HK-2 (cell line): ENCODE measurements at regions not wholly inside any gene's neighbourhood (a gene's known extent, or its start where the extent isn't known, plus 50 kb on each side); places are given as distances from the start of the nearest gene placed in this dataset.

Experiments
- DNase-seq: peaks from one replicate; pipeline ENCODE4 v3.0.0-alpha.2; 2018; ENCODE audit not compliant: unreplicated experiment

DNA sequence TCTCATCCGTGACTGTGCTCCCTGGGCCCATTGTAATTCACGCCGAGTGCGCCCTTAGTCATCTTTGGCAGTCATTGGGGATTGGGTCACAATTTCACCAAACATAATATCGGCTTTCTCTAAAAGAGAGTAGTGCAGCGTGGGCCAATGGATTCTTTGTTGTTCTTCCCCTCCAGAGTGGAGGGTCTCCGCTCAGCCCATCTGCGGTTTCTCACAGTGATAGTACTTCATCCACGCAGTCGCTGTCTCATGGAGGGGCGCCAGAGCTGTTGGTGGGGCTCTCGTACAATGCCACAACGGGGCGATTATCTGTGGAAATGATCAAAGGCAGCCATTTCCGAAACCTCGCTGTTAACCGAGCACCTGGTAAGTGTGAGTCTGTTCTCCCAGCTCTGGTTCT is 321.8 kb downstream of the SNAPC1 start:
- DNase-seq = no peak

DNA sequence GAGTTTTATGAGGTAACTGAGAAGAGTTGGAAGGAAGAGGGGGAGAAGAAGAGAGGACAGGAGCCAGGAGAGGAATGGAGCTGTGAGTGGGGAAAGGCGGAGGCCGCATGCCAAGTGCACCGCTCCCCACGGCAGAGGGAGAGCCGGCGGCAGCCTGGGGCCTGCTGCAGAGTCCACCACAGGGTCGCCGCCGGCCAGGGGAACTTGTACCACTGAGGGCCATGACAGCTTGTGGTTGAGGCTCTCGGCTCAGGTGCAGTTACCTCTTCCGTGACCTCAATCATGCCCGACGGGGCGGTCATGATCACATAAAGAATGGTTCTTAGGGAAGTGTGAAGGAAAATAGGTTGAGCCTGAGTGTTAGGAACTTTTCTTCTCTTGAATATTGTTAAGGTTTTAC is 325.0 kb downstream of the SNAPC1 start:
- no peak for DNase-seq

DNA sequence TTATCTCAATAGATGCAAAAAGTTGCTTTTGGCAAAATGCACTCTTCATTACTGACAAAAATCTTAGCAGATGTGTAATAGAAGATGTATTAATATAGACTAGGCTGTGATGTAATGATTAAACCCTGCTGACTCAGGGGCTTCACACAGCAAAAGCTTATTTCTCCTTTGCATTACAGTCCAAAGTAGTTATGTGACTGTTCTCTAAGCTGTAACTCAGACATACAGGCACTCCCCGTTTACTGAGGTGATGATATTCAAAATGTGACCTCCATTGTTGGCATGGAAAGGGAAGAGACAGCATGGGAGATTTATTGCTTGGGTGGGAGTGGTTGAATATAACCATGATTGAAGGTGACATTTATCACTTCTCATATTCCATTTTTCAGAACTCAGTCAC is 331.5 kb downstream of the SNAPC1 start:
- DNase-seq = no peak

DNA sequence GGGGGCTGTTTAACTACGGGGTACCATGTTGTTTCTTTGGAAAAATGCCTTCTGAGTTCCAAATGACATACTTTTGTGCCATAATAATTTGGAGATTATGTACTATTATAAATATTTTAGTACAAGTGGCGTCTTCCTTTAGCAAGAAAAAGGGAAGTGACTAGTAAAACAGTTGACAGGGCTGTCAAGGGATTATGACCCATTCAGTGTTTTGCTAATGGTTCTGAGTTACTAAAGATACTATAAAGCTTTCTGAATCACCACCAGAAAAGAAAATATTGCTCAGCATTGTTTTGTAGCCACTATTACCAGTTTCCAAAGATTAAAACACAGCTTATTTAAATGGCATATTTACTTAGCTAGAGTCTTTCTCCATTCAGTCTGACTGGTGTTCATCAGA is 334.9 kb downstream of the SNAPC1 start:
- DNase-seq = no peak

DNA sequence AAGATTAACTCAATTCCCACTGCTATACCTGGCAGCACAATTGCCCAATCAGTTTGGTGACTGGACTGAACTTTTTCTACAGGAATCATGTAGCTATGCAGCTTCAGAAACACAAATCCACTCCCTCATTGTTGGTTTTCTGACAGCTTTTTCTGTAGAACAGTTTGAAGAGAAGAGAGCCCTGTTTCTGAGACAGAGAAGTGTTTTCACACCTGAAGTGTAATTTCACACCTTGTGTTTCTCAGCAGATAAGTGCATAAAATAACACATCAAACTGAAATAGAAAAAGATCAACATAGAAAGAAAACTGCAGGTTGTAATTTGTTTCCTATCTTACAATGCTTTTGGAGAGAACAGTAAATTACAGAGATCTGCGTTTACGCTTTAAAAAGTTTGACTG is 335.6 kb downstream of the SNAPC1 start:
- no peak for DNase-seq

DNA sequence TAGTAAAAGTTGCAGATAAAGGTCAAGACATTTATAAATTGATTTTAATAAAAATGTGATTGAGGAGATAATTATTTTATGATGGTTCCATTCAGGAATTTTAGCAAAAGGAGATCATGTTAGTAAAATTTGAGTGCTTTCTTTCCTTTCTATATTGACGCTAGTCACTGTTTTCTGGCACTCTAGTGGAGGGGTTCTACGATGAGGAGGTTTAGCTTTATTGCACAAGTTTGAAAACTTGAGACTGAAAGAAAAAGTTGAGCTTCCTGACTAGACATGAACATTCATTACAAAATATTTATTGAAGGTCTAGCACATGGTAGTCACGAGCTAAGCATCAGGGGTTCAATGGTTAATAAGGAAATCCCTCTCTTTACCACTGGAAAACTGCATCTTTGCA is 336.1 kb downstream of the SNAPC1 start:
- DNase-seq = no peak

DNA sequence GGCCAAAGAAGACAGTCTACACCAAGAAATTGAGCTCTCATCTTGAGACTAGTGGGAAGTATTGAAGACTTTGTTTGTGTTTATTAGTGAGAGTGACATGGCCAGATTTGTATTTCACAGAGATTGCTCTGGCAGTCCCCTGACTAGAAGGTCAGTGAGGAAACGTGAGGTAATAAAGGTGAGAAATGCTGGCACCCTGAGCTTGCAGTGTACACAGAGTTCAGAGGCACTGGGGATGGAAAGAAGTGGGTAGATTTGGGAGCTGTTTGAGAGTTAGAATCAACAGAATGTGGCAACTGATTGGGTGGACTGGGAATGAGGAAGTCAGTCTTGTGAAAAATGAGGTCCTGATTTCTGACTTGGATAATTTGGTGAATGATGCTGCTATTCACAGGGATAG is 336.9 kb downstream of the SNAPC1 start:
- DNase-seq = no peak

DNA sequence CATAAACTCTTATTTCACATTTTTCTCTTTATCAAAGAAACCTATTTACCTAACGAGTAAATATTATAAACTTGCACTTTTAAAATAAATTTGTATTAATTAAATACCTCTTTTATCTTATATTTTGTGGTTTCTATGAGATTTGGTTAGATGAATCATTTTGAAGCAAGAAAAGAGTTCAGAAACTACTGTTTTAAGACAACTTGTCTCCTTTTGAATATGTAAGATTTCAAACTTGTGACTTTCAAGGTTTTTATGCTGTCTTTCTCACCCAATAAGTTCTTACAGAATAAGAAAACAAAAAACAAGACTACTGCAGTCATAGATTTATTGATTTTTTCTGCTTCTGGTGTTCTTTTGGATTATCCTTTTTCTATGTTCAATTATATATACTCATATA is 339.0 kb downstream of the SNAPC1 start:
- DNase-seq = no peak

DNA sequence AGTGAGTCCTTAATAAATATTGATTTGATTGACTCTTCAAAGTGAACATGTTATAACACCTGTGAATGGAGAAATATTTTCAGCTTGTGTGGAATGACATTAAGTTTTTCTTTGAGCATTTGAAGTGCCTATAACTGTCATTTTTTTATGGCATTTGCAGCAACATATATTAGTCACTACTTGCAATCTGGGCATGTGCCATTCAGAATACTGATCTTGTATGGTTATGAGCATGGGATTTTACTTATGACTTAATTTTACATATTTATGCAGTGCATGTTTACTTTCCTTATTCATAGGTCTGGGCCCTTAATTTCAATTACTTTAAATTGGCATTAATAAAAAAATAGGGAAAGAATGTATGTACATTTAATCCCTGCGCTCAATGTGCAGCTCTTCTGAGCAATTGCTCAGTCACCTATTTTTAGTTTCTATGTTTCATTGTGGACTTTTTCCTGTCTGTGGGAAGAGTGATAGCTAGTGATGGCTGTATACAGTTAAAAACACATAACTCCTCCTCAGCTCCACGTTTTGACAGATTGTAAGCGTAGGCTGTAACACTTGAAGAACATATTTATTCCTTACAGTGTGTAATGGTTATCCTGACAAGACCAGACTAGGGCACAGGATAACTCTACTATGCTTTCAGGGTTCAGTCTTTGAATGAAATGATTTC is 339.6 kb downstream of the SNAPC1 start:
- DNase-seq = no peak

DNA sequence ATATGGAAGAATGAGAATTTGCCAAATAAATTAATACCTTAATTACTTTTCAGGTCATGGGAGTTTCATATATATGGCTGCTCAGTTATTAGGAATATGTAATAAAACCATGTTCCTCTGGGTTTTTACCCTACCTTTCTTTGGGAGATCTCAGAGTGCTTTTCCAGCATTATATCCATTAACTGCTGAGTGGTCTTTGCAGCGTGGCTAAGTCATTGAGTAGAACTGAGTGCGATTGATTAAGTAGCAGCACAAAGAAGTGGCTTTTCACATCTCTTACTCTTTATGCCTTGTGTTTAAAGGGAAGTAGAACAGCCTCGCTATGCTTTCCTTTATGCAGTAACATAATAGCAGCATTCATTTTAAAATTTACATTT is 340.1 kb downstream of the SNAPC1 start:
- no peak for DNase-seq

DNA sequence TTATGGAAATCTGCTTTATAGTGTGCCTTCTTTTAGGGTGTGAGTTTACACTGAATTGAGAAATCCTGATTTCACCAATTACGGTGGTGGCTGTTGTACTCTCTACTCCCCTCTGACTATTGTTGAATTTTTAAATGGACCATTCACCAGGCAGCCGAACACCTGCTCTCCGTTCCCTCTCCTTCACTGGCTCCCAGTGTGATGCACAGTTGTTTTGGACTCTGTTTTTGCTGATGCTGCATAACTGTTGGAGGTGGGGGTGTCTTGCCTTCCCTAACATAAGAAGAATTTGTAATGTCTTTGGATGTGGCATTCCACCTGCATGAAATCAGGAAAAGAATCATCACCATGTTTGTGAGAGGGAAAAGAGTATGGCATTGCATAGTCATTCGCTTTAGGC is 341.2 kb downstream of the SNAPC1 start:
- DNase-seq = no peak

DNA sequence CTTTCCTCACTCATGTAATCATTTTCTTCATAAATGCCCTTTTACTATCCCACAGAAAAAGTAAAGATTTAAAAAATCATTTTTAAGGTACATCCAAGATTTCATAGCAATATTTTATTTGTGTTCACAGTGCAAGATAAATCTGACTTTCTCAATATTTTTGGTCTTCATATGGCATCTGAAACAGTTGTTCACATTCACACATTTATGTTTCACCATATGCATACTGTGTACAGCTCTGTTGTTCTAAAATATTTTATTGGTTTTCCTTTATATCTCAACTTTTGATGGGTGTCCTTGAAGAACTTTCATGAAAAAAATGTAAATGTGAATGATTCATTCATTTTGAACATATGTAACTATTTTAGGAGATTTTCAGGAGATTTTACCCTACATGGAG is 348.7 kb downstream of the SNAPC1 start:
- DNase-seq = no peak

DNA sequence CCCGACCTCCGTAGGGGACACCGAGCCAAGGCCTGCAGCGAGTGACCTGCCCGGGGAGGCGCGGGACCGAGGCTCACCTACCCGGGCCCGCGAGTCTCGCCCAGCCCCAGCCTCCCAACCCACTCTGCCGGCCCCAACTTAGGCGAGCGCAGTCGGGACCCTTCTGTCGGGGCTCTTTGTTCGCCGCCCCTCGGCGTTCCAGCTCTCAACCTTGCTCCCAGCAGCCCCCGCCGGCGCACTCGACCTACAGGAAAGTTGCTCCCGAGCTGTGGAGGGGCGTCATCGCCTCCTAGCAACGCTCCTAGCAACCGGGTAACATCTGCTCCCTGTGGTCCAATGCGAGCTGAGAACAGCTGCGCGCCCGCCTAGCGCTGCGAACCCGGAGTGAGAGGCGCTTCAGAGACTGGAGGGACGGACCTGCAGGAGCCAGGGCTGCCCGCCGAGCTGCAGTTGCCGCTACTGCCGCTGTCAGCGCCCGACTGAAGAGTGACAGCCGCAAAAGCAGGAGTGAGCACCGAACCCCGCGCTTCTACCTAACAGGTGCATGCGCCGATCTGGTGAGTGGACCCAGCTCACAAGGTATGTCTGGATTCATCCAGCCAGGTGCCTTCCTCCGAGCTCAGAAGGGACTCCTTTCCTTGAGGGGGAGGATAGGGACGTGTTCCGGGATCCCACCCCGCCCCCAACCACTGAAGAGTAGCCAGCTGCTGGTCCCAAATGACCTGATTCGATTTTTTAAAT is 355.0 kb downstream of the SNAPC1 start:
- no peak for DNase-seq

DNA sequence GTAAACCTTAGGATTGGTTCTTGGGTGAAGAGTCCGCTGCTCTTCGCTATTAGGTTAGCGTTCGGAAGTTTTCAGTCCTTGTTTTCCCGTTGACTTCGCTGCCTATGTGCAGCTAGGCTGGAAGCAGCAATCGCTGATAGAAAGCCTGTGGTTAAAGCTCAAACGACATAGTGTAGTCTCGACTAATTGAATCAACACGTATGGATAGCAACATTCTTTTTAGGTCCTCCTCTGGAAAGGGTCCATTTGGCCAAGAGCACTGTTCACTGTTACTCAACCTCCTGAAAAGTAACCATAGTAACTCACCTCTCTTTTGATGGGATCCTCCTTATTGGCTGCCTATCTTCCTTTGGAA is 355.5 kb downstream of the SNAPC1 start:
- no peak for DNase-seq

DNA sequence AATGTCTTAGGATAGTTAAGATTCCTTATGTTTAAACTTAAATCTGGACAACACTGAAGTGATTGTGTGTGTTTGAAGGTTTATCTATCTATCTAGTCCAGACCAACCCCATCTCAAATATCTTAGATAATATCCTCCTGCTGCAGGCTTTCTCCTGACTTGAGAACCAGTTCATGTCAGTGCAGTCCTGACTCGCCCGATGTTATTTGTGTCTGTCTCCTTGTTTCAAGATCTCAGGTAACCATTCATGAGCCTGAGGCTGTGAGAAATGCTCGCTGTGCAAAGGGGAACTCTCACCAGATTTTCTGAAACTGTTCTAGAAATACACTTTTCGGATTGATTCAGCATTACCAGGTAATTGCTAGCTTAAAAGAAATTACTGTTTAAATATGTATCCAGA is 356.2 kb downstream of the SNAPC1 start:
- DNase-seq = no peak

DNA sequence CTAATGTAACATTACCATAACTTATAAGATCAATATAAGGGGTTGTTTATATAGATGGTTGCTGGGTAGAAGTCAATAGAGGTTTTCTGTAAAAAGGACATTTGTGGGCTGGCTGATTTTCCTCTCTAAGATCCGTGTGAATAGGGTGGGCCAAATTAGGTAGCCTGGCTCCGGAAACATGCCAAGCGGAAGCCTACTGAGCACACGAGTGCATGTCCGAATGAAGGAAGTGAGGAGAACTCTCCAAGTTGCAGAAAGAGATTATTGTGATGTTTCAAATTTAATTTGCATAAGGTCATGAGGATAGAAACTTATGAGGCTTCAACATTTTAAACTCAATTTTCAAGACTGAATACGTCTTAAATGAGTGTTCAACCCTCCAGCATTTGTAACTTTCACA is 356.7 kb downstream of the SNAPC1 start:
- DNase-seq = no peak

DNA sequence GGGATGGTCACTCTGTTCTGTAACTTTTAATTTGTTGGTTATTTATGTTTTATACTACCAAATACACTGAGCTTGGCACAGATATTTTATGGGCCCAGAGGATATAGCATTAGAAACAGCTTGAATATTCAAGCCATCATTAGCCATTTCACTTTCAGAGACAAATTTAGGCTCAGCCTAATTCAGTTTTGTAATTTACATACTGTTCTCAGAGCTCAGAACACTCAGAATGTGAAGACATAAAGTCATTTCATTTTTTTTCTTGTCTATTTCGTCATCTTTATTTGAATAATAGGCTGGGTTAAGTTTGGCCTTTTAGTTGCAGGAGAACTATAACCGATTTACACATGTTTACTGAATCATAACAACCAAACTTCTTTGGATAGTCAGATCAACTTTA is 361.7 kb downstream of the SNAPC1 start:
- DNase-seq = no peak

DNA sequence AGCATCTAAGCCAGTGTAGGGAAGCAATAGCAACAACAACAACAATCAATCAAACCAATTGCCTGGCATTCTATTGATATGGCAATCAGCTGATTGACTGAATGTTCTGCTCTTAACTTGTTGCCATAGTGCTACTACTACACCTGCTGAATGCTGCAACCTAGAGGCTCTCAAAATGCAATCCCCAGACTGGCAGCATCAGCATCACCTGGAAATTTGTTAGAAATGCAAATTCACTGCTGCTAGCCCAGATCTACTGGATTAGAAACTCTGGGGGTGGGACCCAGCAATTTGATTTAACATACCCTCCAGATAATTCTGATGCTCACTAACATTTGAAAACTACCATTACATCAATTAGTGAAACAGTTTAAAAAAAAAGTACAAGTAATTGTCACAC is 363.6 kb downstream of the SNAPC1 start:
- DNase-seq = no peak

DNA sequence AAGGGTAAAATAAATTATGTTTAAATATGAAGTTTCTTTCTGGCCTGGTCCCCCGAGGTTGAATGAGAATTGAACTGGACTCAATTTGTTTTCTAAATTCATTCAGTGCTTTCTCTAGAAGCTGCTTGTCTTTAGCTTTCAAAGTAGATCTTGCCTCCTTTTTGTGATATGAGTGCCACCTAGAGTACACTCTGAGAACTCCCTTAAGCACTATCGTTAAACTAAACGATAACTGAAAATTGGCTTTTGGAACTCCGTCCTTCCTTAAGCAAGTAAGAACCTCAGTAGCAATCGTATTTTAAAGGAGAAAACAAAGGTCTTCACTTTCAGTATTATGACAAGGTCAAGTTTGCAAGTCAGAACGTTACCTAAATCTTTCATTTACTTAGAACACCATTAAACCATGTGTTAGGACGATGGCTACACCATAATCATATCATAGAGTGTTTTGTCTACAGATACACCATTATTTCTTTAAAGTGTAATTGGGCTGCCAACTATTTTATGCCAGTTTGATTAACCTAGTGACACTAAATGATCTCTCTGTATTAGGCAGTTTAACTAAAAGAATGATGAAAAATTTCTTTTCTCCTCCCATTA is 364.8 kb downstream of the SNAPC1 start:
- DNase-seq = no peak

DNA sequence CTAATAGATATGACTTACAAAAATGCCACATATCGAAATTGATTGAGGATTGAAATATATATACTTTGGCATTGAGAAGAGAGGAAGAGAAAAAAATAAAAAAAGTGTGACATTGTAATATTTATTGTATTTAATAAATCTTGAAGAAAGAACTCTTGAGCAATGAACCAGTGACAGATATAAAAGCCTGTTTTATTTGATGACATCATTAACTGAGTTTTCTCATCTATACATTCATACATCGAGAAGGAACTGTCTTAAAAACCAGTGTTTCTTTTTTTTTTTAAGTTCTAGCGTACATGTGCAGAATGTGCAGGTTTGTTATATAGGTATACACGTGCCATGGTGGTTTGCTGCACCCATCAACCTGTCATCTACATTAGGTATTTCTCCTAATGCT is 368.2 kb downstream of the SNAPC1 start:
- DNase-seq = no peak

DNA sequence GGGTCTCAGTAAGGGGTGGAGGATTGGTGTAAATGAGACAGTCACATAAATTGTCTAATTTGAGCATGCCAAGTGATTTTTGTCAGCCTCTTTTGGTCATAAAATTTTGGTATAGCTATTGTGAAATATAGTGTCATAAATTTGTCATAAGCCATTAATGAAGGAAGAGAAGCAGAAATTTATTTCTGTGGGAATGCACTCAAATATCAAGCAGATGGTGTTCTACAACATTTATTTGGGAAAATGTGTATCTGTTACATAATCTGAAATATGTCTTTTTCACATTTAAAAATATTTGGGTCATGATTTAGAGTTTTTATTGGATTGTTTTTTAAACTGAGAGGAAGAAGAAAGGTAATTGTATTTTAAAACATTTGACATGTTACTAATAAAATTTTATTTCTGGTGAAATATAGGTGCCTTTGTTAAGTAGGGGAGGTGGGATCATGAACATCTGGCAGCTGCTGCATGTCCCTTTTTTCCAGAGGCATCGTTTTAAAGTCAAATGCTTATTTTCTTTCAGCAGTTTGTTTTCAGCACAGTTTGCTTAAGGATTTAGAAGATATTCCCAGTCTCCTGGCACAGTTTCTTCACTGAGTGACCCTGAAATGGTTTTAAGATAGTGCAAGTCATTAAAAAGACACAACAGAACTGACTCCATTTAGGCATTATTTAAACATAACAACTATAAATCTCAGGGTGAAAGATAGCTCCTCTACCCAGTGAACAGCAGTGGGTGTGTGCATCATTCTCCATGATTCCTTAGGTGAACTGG is 371.7 kb downstream of the SNAPC1 start:
- DNase-seq = no peak

DNA sequence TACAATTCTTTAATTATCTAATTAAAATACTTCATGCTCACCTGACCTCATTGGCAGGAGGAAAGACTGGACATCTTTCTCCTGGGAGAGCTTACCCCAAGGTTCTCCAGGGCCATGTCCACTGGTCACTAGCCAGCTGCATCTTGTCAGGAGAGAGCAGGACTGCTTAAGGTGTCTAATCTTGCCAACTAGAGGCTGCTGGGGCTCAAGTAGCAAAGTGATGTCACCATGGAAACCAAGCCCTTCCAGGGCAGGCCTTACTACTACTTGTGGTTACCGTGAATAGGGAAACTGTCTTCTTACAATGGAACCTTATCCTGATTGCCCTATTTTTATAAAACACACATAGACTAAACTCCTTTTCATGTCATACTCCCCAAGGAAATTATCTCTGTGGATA is 376.4 kb downstream of the SNAPC1 start:
- no peak for DNase-seq

DNA sequence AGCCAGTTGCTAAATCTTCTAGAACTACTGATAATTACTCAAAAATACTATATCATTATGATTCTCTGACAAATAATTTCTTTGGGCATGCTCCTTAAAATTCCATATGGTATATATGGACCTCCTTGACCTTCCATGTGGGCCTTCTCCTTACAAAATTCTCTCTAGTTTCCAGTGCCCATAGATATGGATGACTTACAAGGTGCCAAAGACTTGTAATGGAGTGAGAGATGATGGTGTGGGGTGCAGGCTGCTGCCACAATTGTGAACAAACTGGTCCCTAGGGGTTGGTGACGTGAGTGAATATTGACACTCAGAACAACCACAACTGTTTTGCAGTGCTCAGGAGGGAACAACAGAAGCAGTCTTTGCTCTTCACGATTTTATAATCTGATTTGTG is 378.9 kb downstream of the SNAPC1 start:
- DNase-seq = no peak
